PC-9 (cell line): ENCODE measurements at regions not wholly inside any gene's neighbourhood (a gene's known extent, or its start where the extent isn't known, plus 50 kb on each side); places are given as distances from the start of the nearest gene placed in this dataset.

ENCODE experiments used
- CTCF ChIP-seq: fragments of 200-600 bp; sonication (generic); conservative IDR thresholded peaks from 2 replicates; pipeline ENCODE4 v1.6.1; 2017; ENCODE audit warnings: mixed run types, antibody characterized with exemption, mild to moderate bottlenecking, moderate library complexity
- EZH2 ChIP-seq: fragments of 200-600 bp; sonication (generic); IDR thresholded peaks from 2 replicates; pipeline ENCODE4 v1.8.0; 2017; ENCODE audit warnings: antibody characterized with exemption, low read depth

GRCh38 chr5:63439537-63439936 lies 522.7 kb downstream of the HTR1A start:
- TF ChIP-seq CTCF (no peak), EZH2 (no peak)
